HepG2 (cell line): ENCODE measurements at regions not wholly inside any gene's neighbourhood (a gene's known extent, or its start where the extent isn't known, plus 50 kb on each side); places are given as distances from the start of the nearest gene placed in this dataset.

Experiments used
- ATAC-seq: fragments of 200-7000 bp; cut with Tn5 transposase; 3 replicates; pipeline ENCODE4 v1.9.1; 2020; ENCODE audit warnings: mild to moderate bottlenecking, moderate library complexity
- BruUV-seq: library from RNA; stranded (reverse); fragments of 400-500 nt; replicated peaks from 2 replicates; lab custom pipeline; 2021; lab: Mats Ljungman, UMichigan
- CTCF ChIA-PET: fragments of 300-600 bp; formaldehyde crosslinking; extraction: SDS; loops from one replicate; lab custom pipeline; 2021; ENCODE audit warnings: low total read pairs, inconsistent platforms, low intra/inter-chr PET ratio; lab: Yijun Ruan, JAX
- POLR2A ChIA-PET: fragments of 350-600 bp; sonication (Branson Sonifier 250); formaldehyde crosslinking; loops from one replicate; lab custom pipeline; 2020; ENCODE audit warnings: antibody characterized with exemption, inconsistent platforms; lab: Yijun Ruan, JAX
- DNase-seq: peaks from one replicate; pipeline ENCODE4 v3.0.0-alpha.2; 2015; ENCODE audit warnings: low spot score
- FAIRE-seq: peaks from 3 replicates; lab custom pipeline; 2011; peaks lifted over from hg19 to GRCh38; lab: Jason Lieb, UNC
- H2AFZ ChIP-seq: one replicate; pipeline ENCODE4 v1.6.1; 2011; ENCODE audit warnings: low read length, inconsistent platforms
- H3K27ac ChIP-seq: fragments of 300-600 bp; 3 replicates; pipeline ENCODE4 v1.8.0; 2011; ENCODE audit warnings: mixed run types, mild to moderate bottlenecking, mixed read lengths, low read length, inconsistent platforms; ENCODE audit not compliant: insufficient read depth; ENCODE audit errors: extremely low read length
- H3K27me3 ChIP-seq, 2 experiments: fragments of 200-600 bp in 1 of 2; 2 replicates in 1 of 2; 3 replicates in 1 of 2; pipeline versions ENCODE4 v1.6.0 to v1.8.0; 2011; ENCODE audit warnings: low read length in 2 of 2, mild to moderate bottlenecking in 2 of 2, moderate library complexity in 2 of 2, inconsistent platforms in 1 of 2; ENCODE audit not compliant: insufficient read depth in 2 of 2, control insufficient read depth in 1 of 2
- H3K36me3 ChIP-seq, 2 experiments: fragments of 200-600 bp in 1 of 2; replicated peaks in 1 of 2; 2 replicates in 1 of 2; 3 replicates in 1 of 2; pipeline versions ENCODE4 v1.5.1 to v1.8.0; 2011; ENCODE audit warnings: low read length in 2 of 2, inconsistent platforms in 1 of 2; ENCODE audit not compliant: insufficient read depth in 2 of 2, control insufficient read depth in 1 of 2
- H3K4me1 ChIP-seq: 2 replicates; pipeline ENCODE4 v1.5.1; 2012; ENCODE audit warnings: low read length, inconsistent platforms; ENCODE audit not compliant: insufficient read depth
- H3K4me2 ChIP-seq: 2 replicates; pipeline ENCODE4 v1.6.0; 2011; ENCODE audit warnings: low read depth, low read length, inconsistent platforms
- H3K4me3 ChIP-seq, 3 experiments: fragments of 200-600 bp in 1 of 3; sonication (generic), shearing (Covaris generic) in 1 of 3; replicated peaks in 1 of 3; 2 replicates each; pipeline ENCODE4 v1.5.1; 2011 to 2016; ENCODE audit warnings: low read length in 3 of 3, inconsistent platforms in 2 of 3, low read depth in 2 of 3, mild to moderate bottlenecking in 2 of 3, control low read depth in 1 of 3, mixed read lengths in 1 of 3; ENCODE audit not compliant: insufficient read depth in 1 of 3
- H3K79me2 ChIP-seq: one replicate; pipeline ENCODE4 v1.6.1; 2011; ENCODE audit warnings: low read length, inconsistent platforms; ENCODE audit not compliant: insufficient read depth
- H3K9ac ChIP-seq: 2 replicates; pipeline ENCODE4 v1.6.0; 2011; ENCODE audit warnings: mild to moderate bottlenecking, low read depth, low read length, inconsistent platforms; ENCODE audit not compliant: insufficient read depth
- H3K9me3 ChIP-seq: 2 replicates; pipeline ENCODE4 v1.5.1; 2012; ENCODE audit warnings: mild to moderate bottlenecking, low read length
- H4K20me1 ChIP-seq: 2 replicates; pipeline ENCODE4 v1.6.0; 2011; ENCODE audit warnings: inconsistent platforms, mild to moderate bottlenecking, low read length, moderate library complexity; ENCODE audit not compliant: insufficient read depth
- ATRX ChIP-seq: sonication (generic); formaldehyde crosslinking; IDR thresholded peaks from 2 replicates; pipeline ENCODE4 v1.4.0; 2020; ENCODE audit warnings: missing genetic modification reagents, borderline replicate concordance
- JUNB ChIP-seq: sonication (generic); formaldehyde crosslinking; IDR thresholded peaks from 2 replicates; pipeline ENCODE4 v1.8.0; 2022; ENCODE audit warnings: missing genetic modification reagents, mild to moderate bottlenecking, borderline replicate concordance
- KDM5B ChIP-seq: sonication (generic); formaldehyde crosslinking; IDR thresholded peaks from 2 replicates; pipeline ENCODE4 v1.4.0; 2020; ENCODE audit warnings: missing genetic modification reagents, mild to moderate bottlenecking, borderline replicate concordance
- MBNL3 ChIP-seq: fragments of 250-450 bp; sonication (Bioruptor Pico); conservative IDR thresholded peaks from 2 replicates; pipeline ENCODE4 v1.8.0; 2022; ENCODE audit warnings: mild to moderate bottlenecking, inconsistent platforms
- MED8 ChIP-seq: sonication (generic); formaldehyde crosslinking; IDR thresholded peaks from 2 replicates; pipeline ENCODE4 v1.8.1; 2023; ENCODE audit warnings: mild to moderate bottlenecking, missing genetic modification reagents; ENCODE audit not compliant: insufficient replicate concordance
- NFKBIZ ChIP-seq: IDR thresholded peaks from 2 replicates; pipeline ENCODE4 v1.6.1; 2018; ENCODE audit warnings: missing genetic modification reagents, missing compliant biosample characterization
- ZFP1 ChIP-seq: IDR thresholded peaks from 2 replicates; pipeline ENCODE4 v1.6.1; 2016
- ZMAT3 ChIP-seq: sonication (generic); formaldehyde crosslinking; conservative IDR thresholded peaks from 2 replicates; pipeline ENCODE4 v1.7.0; 2021; ENCODE audit warnings: missing genetic modification reagents
- ZNF430 ChIP-seq: sonication (generic); formaldehyde crosslinking; IDR thresholded peaks from 2 replicates; pipeline ENCODE4 v1.9.0; 2021; ENCODE audit warnings: mild to moderate bottlenecking, missing genetic modification reagents
- ZNF672 ChIP-seq: sonication (generic); formaldehyde crosslinking; IDR thresholded peaks from 2 replicates; pipeline ENCODE4 v1.8.1; 2022; ENCODE audit warnings: missing genetic modification reagents
- WGBS: methylation state at CpG from one replicate; pipeline ENCODE4 v1.1.6; 2017; ENCODE audit warnings: low lambda C conversion rate; 5-methylcytosine and 5-hydroxymethylcytosine counted together
- in situ Hi-C: cut with HindIII; loops from 2 replicates; pipeline ENCODE4 v1.10.0; 2017; ENCODE audit warnings: low pct_unique_long_range_greater_than_20kb; ENCODE audit not compliant: extremely low pct_ligation_motif_present
- intact Hi-C: fragments of 100-400 bp; cut with micrococcal nuclease; formaldehyde crosslinking; loops from one replicate; pipeline ENCODE4 v1.10.0; 2022; ENCODE audit not compliant: unreplicated experiment
- TF ChIP-seq, protein P1 (sequence below): sonication (generic); formaldehyde crosslinking; IDR thresholded peaks from 2 replicates; pipeline ENCODE4 v1.8.0; 2022; ENCODE audit warnings: mild to moderate bottlenecking, missing genetic modification reagents, moderate library complexity
- TF ChIP-seq, protein P2 (sequence below): fragments of 450-650 bp; IDR thresholded peaks from 2 replicates; pipeline ENCODE4 v1.6.1; 2016

DNA sequence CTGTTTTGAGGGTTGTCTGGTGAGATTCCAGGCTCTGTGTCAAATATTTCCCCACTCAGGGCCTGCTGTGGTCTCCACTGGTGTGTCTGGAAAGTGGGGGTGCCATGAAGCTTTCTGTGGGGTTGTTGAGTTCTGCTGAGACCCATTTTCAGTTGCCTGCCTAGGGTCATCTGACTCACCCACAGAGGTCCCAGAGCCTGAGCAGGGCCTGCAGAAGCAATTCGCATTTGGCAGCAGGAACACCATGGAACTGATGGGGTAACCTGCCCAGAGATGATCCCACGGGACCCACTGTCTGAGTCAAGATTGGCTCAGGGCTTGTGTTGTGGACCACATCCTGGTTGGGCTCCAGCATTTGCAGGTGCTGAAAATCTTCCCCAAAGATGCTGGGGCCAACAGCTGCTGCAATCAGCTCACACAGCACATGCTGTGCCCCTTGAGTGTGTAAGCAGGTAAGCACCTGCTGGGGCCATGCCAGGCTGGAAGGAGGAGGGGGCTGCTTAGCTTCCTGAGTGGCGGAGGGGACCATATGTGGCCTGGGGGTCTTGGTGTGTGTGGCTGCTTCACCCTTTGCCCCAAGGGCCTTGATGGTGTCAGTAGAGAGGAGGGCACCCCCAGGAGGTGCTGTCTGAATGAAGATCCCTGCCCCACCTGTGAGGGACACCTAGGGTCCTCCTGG lies 1726.1 kb downstream of the TP53TG3F start:
- CTCF ChIA-PET, result no interaction called here
- H3K4me2 ChIP-seq, result no peak overlapping the region

DNA sequence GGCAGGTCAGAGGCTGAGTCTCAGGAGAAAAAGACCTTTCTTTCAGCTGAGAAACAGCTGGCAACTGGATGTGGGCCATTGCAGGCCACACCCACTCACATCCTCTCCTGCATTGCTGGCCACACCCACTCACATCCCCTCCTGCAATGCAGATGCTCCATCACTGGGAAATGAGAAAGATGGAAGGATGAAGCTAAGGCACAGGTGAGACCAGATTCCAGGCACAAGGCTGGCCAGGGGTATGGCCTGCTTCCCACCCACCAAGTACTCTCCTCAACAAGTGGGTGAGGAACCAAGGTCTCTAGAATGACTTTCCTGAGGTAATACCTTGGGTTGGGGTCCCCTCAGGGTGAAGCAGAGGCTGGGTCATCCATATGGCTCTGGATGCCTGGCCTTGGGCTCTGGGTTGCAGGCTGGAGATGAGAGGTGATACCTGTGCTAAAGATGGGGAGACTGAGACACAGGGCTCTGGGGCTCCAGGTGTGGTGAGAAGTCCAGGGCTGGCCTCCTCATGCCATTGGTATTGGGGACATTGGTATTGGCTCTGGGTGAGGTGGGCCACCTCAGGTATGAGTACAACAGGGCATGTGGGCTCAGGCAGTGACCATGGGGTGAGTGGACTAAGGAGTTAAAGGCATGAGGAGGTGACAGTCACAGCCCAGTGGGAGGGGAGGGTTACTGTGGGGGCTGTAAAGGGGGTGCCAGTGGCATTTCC lies 1726.8 kb downstream of the TP53TG3F start:
- Histone ChIP-seq H3K27ac (no peak overlapping the region), H3K9ac (no peak overlapping the region), H3K4me2 (no peak overlapping the region), H3K4me1 (no peaks in the 10 kb centered on the region), H3K79me2 (no peaks in the 10 kb centered on the region), H3K4me3 (no peak overlapping the region), H3K27me3 (no peaks in the 10 kb centered on the region), H2AFZ (no peak overlapping the region), H3K36me3 (no peaks in the 10 kb centered on the region), H4K20me1 (no peaks in the 10 kb centered on the region), H3K9me3 (peaks cover 73% of the 10 kb centered on the region)
- FAIRE-seq (no peak), DNase-seq (no peak), ATAC-seq (no peak)
- BruUV-seq, result no TSS peak
- CTCF ChIA-PET, result no interaction called here
- in situ Hi-C loops, result no loop called here
- intact Hi-C loops, result no loop called here
- POLR2A ChIA-PET, result no interaction called here
- TF ChIP-seq ZNF430 (CRISPR knock-in tag), result no peak
- no peak for TF ChIP-seq ZMAT3 (CRISPR knock-in tag)
- no peak for TF ChIP-seq KDM5B (CRISPR knock-in tag)
- TF ChIP-seq, protein P1, sequence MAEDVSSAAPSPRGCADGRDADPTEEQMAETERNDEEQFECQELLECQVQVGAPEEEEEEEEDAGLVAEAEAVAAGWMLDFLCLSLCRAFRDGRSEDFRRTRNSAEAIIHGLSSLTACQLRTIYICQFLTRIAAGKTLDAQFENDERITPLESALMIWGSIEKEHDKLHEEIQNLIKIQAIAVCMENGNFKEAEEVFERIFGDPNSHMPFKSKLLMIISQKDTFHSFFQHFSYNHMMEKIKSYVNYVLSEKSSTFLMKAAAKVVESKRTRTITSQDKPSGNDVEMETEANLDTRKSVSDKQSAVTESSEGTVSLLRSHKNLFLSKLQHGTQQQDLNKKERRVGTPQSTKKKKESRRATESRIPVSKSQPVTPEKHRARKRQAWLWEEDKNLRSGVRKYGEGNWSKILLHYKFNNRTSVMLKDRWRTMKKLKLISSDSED (CRISPR knock-in tag), result no peak
- TF ChIP-seq MBNL3 (CRISPR knock-in tag), result no peak
- TF ChIP-seq JUNB (CRISPR knock-in tag), result no peak
- no peak for TF ChIP-seq ZFP1 (CRISPR knock-in tag)
- no peak for TF ChIP-seq MED8
- no peak for TF ChIP-seq ATRX (CRISPR knock-in tag)

More for the DNA sequence above, 1726.1 kb downstream of the TP53TG3F start:
- no peak for ATAC-seq
- in situ Hi-C loops, result no loop called here
- Histone ChIP-seq H2AFZ (no peak overlapping the region), H3K9ac (no peak overlapping the region), H3K27ac (no peak overlapping the region), H3K27me3 (no peaks in the 10 kb centered on the region), H3K79me2 (no peaks in the 10 kb centered on the region), H4K20me1 (no peaks in the 10 kb centered on the region), H3K4me1 (no peaks in the 10 kb centered on the region), H3K9me3 (peaks cover 79% of the 10 kb centered on the region), H3K4me3 (no peak overlapping the region), H3K36me3 (no peaks in the 10 kb centered on the region)
- TF ChIP-seq NFKBIZ (CRISPR knock-in tag), result no peak
- TF ChIP-seq, protein P2, sequence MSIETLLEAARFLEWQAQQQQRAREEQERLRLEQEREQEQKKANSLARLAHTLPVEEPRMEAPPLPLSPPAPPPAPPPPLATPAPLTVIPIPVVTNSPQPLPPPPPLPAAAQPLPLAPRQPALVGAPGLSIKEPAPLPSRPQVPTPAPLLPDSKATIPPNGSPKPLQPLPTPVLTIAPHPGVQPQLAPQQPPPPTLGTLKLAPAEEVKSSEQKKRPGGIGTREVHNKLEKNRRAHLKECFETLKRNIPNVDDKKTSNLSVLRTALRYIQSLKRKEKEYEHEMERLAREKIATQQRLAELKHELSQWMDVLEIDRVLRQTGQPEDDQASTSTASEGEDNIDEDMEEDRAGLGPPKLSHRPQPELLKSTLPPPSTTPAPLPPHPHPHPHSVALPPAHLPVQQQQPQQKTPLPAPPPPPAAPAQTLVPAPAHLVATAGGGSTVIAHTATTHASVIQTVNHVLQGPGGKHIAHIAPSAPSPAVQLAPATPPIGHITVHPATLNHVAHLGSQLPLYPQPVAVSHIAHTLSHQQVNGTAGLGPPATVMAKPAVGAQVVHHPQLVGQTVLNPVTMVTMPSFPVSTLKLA, result no peak
- no peak for TF ChIP-seq ZNF672 (CRISPR knock-in tag)
- POLR2A ChIA-PET, result no interaction called here
- BruUV-seq, result no TSS peak
- no peak for FAIRE-seq
- no CpG with 5 or more reads among the region's 3 CpGs for WGBS
- intact Hi-C loops, result no loop called here
- no peak for DNase-seq
